DND-41 (cell line): ENCODE measurements at regions not wholly inside any gene's neighbourhood (a gene's known extent, or its start where the extent isn't known, plus 50 kb on each side); places are given as distances from the start of the nearest gene placed in this dataset.

Experiments
- ATAC-seq: fragments of 200-7000 bp; cut with Tn5 transposase; 3 replicates; pipeline ENCODE4 v1.9.1; 2021; ENCODE audit warnings: low read depth; ENCODE audit not compliant: insufficient read depth
- DNase-seq: peaks from one replicate; pipeline ENCODE4 v3.0.0-alpha.2; 2020
- H2AFZ ChIP-seq: 2 replicates; pipeline ENCODE4 v1.6.0; 2012; ENCODE audit warnings: low read depth, low read length
- H3K27ac ChIP-seq: 2 replicates; pipeline ENCODE4 v1.5.1; 2012; ENCODE audit warnings: low read length, inconsistent platforms
- H3K27me3 ChIP-seq: fragments of 200-600 bp; sonication (generic); 2 replicates; pipeline ENCODE4 v1.6.0; 2012; ENCODE audit warnings: low read length, mild to moderate bottlenecking, inconsistent platforms; ENCODE audit not compliant: insufficient read depth, poor library complexity
- H3K36me3 ChIP-seq: 2 replicates; pipeline ENCODE4 v1.5.1; 2012; ENCODE audit warnings: low read length, inconsistent platforms; ENCODE audit not compliant: insufficient read depth
- H3K4me1 ChIP-seq: 2 replicates; pipeline ENCODE4 v1.5.1; 2012; ENCODE audit warnings: mild to moderate bottlenecking, low read length; ENCODE audit not compliant: insufficient read depth
- H3K4me2 ChIP-seq: 2 replicates; pipeline ENCODE4 v1.6.0; 2012; ENCODE audit warnings: mild to moderate bottlenecking, moderate library complexity, low read length, inconsistent platforms; ENCODE audit not compliant: insufficient read depth
- H3K4me3 ChIP-seq, 2 experiments: fragments of 200-600 bp in 1 of 2; shearing (Covaris generic) in 1 of 2; 2 replicates each; pipeline ENCODE4 v1.5.1; 2012 to 2016; ENCODE audit warnings: inconsistent platforms in 2 of 2, low read length in 2 of 2, mild to moderate bottlenecking in 2 of 2, low read depth in 1 of 2, moderate library complexity in 1 of 2
- H3K79me2 ChIP-seq: 2 replicates; pipeline ENCODE4 v1.6.0; 2012; ENCODE audit warnings: low read length, inconsistent platforms; ENCODE audit not compliant: insufficient read depth
- H3K9ac ChIP-seq: 2 replicates; pipeline ENCODE4 v1.6.0; 2012; ENCODE audit warnings: low read depth, mild to moderate bottlenecking, inconsistent platforms, low read length, moderate library complexity
- H3K9me3 ChIP-seq: 2 replicates; pipeline ENCODE4 v1.5.1; 2012; ENCODE audit warnings: low read length, moderate library complexity, mild to moderate bottlenecking, inconsistent platforms; ENCODE audit not compliant: insufficient read depth, severe bottlenecking
- H4K20me1 ChIP-seq: 2 replicates; pipeline ENCODE4 v1.6.0; 2012; ENCODE audit warnings: low read length; ENCODE audit not compliant: insufficient read depth
- EZH2 ChIP-seq: IDR thresholded peaks from 3 replicates; pipeline ENCODE4 v1.6.1; 2012; ENCODE audit warnings: borderline replicate concordance, low read depth, mild to moderate bottlenecking, moderate library complexity, low read length, inconsistent platforms; ENCODE audit not compliant: severe bottlenecking
- TF ChIP-seq, protein P1 (sequence below): IDR thresholded peaks from 2 replicates; pipeline ENCODE4 v1.5.1; 2012; ENCODE audit warnings: borderline replicate concordance, low read length, moderate library complexity, mild to moderate bottlenecking; ENCODE audit not compliant: poor library complexity, severe bottlenecking; ENCODE audit errors: extremely low read depth

DNA sequence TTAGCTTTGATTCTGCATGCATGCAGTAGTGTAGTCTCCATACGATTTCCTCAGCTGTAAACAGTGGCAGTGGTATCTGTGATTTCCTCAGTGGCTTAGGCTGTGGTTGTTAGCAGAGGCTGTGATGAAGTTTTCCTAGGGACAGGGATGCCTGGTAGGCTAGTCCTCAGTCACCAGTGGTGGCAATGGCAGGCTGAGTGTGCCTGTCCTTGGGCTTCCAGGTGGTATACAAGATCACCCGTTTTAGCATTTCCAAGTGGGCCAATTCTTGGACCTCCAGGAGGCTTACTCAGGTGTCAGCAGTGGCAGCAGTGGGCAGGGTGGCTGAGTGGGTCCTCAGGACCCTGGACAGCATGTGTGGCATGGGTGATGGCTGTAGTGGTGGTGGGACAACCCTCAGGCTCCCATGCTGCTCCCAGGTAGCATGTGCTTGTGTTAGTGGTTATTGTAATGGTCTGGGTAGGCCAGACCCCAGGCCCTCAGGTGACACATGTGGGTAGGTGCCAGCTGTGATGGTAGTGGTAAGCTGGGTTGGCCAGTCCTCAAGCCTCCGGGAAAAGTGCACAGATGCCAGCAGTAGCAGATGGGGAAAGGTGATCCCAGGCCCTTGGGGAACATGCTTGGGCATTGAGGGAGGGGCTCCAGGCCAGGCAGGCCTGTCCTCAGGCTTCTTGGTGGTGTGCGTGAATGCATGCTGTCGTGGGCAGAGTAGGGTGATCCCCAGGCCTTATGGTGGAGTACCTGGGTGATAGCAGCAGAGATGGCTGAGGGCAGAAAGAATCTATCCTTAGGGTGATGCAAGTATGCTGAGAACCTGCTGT lies 146.5 kb downstream of the PAPOLA start:
- Histone ChIP-seq H3K27me3 (no peaks in the 10 kb centered on the region), H2AFZ (no peak overlapping the region), H3K27ac (no peak overlapping the region), H3K4me1 (no peaks in the 10 kb centered on the region), H3K36me3 (no peaks in the 10 kb centered on the region), H3K9ac (no peak overlapping the region), H3K4me3 (no peak overlapping the region), H4K20me1 (no peaks in the 10 kb centered on the region), H3K9me3 (peaks cover 2% of the 10 kb centered on the region), H3K4me2 (no peak overlapping the region), H3K79me2 (no peaks in the 10 kb centered on the region)
- TF ChIP-seq, protein P1, sequence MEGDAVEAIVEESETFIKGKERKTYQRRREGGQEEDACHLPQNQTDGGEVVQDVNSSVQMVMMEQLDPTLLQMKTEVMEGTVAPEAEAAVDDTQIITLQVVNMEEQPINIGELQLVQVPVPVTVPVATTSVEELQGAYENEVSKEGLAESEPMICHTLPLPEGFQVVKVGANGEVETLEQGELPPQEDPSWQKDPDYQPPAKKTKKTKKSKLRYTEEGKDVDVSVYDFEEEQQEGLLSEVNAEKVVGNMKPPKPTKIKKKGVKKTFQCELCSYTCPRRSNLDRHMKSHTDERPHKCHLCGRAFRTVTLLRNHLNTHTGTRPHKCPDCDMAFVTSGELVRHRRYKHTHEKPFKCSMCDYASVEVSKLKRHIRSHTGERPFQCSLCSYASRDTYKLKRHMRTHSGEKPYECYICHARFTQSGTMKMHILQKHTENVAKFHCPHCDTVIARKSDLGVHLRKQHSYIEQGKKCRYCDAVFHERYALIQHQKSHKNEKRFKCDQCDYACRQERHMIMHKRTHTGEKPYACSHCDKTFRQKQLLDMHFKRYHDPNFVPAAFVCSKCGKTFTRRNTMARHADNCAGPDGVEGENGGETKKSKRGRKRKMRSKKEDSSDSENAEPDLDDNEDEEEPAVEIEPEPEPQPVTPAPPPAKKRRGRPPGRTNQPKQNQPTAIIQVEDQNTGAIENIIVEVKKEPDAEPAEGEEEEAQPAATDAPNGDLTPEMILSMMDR: no peak
- no peak for TF ChIP-seq EZH2
- DNase-seq: no peak
- ATAC-seq: no peak

DNA sequence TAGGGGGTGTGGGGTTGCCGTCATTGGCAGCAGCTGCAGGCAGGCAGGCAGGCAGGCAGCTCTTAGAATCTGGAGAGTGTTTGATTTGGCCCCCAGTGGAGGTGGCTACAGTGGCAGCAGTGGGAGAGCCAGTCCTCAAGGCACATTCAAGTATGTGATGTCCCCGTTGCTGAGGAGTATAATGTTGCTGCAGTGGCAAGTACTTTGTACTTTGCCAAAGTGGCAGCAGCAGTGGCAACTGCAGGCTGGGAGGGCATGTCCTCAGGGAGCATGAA lies 147.1 kb downstream of the PAPOLA start:
- no peak overlapping the region for H2AFZ ChIP-seq
- no peak overlapping the region for H3K4me2 ChIP-seq
- H3K9ac ChIP-seq: no peak overlapping the region
- H3K9me3 ChIP-seq: peaks cover 2% of the 10 kb centered on the region
- TF ChIP-seq, protein P1: no peak
- TF ChIP-seq EZH2: no peak
- DNase-seq: no peak
- no peaks in the 10 kb centered on the region for H3K79me2 ChIP-seq
- no peaks in the 10 kb centered on the region for H3K4me1 ChIP-seq
- H3K36me3 ChIP-seq: no peaks in the 10 kb centered on the region
- H3K4me3 ChIP-seq: no peak overlapping the region
- no peak for ATAC-seq
- no peak overlapping the region for H3K27ac ChIP-seq
- no peaks in the 10 kb centered on the region for H3K27me3 ChIP-seq
- H4K20me1 ChIP-seq: no peaks in the 10 kb centered on the region

DNA sequence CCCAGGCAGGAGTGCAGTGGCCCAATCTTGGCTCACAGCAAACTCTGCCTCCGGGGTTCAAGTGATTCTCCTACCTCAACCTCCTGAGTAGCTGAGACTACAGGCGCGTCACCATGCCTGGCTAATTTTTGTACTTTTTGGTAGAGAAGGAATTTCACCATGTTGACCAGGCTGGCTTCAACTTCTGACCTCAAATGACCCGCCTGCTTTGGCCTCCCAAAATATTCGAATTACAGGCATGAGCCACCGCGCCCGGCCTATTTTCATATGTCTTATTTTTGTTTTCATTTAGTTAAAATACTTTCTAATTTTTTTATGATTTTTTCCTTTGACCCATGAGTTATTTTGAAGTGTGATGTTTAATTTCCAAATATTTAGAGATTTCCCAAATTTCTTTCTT lies 143.6 kb upstream of the VRK1 start:
- Histone ChIP-seq H3K79me2 (no peaks in the 10 kb centered on the region), H3K9ac (no peak overlapping the region), H3K4me3 (no peak overlapping the region), H3K4me2 (no peak overlapping the region), H4K20me1 (no peaks in the 10 kb centered on the region), H3K27me3 (no peaks in the 10 kb centered on the region), H3K27ac (no peak overlapping the region), H3K9me3 (peaks cover 2% of the 10 kb centered on the region), H2AFZ (no peak overlapping the region), H3K4me1 (no peaks in the 10 kb centered on the region), H3K36me3 (no peaks in the 10 kb centered on the region)
- TF ChIP-seq EZH2: no peak
- TF ChIP-seq, protein P1: no peak
- ATAC-seq (no peak), DNase-seq (no peak)

DNA sequence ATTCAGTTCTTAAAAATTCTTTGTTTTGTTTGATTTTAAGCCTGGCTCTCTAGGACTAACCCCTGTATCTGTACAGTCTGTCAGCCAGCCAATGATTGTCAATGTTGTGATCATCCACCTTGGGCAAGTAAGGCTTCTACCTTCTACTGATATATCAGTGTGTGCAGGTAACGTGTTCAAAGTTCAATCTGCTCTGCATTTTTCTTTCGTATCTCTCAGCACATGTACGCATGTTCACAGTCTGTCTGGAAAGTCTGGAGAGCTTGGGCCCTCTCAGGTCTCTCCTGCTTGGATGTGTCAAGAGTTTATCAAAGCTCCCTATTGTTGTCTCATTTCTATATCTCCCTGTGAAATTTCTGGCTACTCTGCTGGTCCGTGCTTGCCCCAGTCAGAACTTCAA lies 138.6 kb upstream of the VRK1 start:
- H3K27me3 ChIP-seq: peaks cover 6% of the 10 kb centered on the region
- H3K27ac ChIP-seq: no peak overlapping the region
- H3K79me2 ChIP-seq: no peaks in the 10 kb centered on the region
- DNase-seq (no peak), ATAC-seq (no peak)
- H3K4me1 ChIP-seq: no peaks in the 10 kb centered on the region
- H3K4me3 ChIP-seq: no peak overlapping the region
- TF ChIP-seq EZH2: no peak
- TF ChIP-seq, protein P1: no peak
- peaks cover 2% of the 10 kb centered on the region for H3K9me3 ChIP-seq
- no peaks in the 10 kb centered on the region for H4K20me1 ChIP-seq
- H3K4me2 ChIP-seq: no peak overlapping the region
- no peak overlapping the region for H3K9ac ChIP-seq
- no peaks in the 10 kb centered on the region for H3K36me3 ChIP-seq
- no peak overlapping the region for H2AFZ ChIP-seq
